ENCODE measurements at regions not wholly inside any gene's neighbourhood (a gene's known extent, or its start where the extent isn't known, plus 50 kb on each side); places are given as distances from the start of the nearest gene placed in this dataset.
A peak's percentile ranks its signal among the peaks of the same experiment; 100 is the strongest.
"Not testable (repeated sequence)": the region's sequence is repeated elsewhere in the genome, so short reads cannot be mapped to it uniquely, and the experiment has no call there.

GRCh38 chr14:106686533-106686932 is 1160.2 kb downstream of the TMEM121 start:
- TF ChIP-seq CTCF (IDR thresholded peaks at IDR 0.05) (no peak), POLR2A (IDR thresholded peaks at IDR 0.05) (no peak)
- Histone ChIP-seq H3K36me3 (replicated peaks in 1 of 2; ENCODE audit: insufficient read depth in 1 of 2, low read depth in 2 of 2) (no peaks in the 10 kb centered on the region), H3K9me3 (no peaks in the 10 kb centered on the region), H3K4me3 (no peak overlapping the region), H3K27ac (no peak overlapping the region), H3K27me3 (no peaks in the 10 kb centered on the region), H3K4me1 (no peaks in the 10 kb centered on the region)
- intact Hi-C loops (cut with DNase I): no loop called here
- 38 to 58% methylated on average over 5 of the region's 5 CpGs for WGBS, 2 donors
- DNase-seq (no peak), ATAC-seq (no peak)

GRCh38 chr14:106690333-106690891 is 1164.0 kb downstream of the TMEM121 start:
- DNase-seq: no peak
- no peaks in the 10 kb centered on the region for H3K27me3 ChIP-seq
- no peaks in the 10 kb centered on the region for H3K4me1 ChIP-seq
- WGBS, 2 donors: 7 to 26% methylated on average over 1 of the region's 1 CpG
- H3K36me3 ChIP-seq (replicated peaks in 1 of 2; ENCODE audit: insufficient read depth in 1 of 2, low read depth in 2 of 2): no peaks in the 10 kb centered on the region
- H3K27ac ChIP-seq: no peak overlapping the region
- H3K4me3 ChIP-seq: no peak overlapping the region
- intact Hi-C loops (cut with DNase I): no loop called here
- TF ChIP-seq POLR2A (IDR thresholded peaks at IDR 0.05) (no peak), CTCF (IDR thresholded peaks at IDR 0.05) (no peak)
- no peaks in the 10 kb centered on the region for H3K9me3 ChIP-seq
- ATAC-seq: no peak

GRCh38 chr14:106691601-106692291 is 1165.4 kb downstream of the TMEM121 start:
- peak; percentile 11 to 36 (median 16) for DNase-seq
- intact Hi-C loops (cut with DNase I): no loop called here
- no peaks in the 10 kb centered on the region for H3K4me1 ChIP-seq

GRCh38 chr14:106694638-106695393 is 1168.4 kb downstream of the TMEM121 start:
- TF ChIP-seq POLR2A (IDR thresholded peaks at IDR 0.05) (no peak), CTCF (IDR thresholded peaks at IDR 0.05) (peak in 1 of 7 experiments; percentile 13)
- Histone ChIP-seq H3K4me3 (no peak overlapping the region), H3K27ac (no peak overlapping the region), H3K36me3 (replicated peaks in 1 of 2; ENCODE audit: insufficient read depth in 1 of 2, low read depth in 2 of 2) (no peaks in the 10 kb centered on the region), H3K27me3 (no peaks in the 10 kb centered on the region), H3K9me3 (no peaks in the 10 kb centered on the region), H3K4me1 (no peaks in the 10 kb centered on the region)
- DNase-seq: peak in 2 of 4 donors; percentile 7 to 30
- intact Hi-C loops (cut with DNase I): no loop called here
- WGBS, 2 donors: 42 to 47% methylated on average over 8 to 9 of the region's 19 CpGs
- ATAC-seq: no peak

More at GRCh38 chr14:106691601-106692291, 1165.4 kb downstream of the TMEM121 start:
- WGBS, 2 donors: 56 to 71% methylated on average over 5 to 13 of the region's 13 CpGs
- Histone ChIP-seq H3K27me3 (no peaks in the 10 kb centered on the region), H3K9me3 (no peaks in the 10 kb centered on the region), H3K36me3 (replicated peaks in 1 of 2; ENCODE audit: insufficient read depth in 1 of 2, low read depth in 2 of 2) (no peaks in the 10 kb centered on the region), H3K4me3 (no peak overlapping the region), H3K27ac (no peak overlapping the region)
- TF ChIP-seq POLR2A (IDR thresholded peaks at IDR 0.05) (no peak), CTCF (IDR thresholded peaks at IDR 0.05) (peak in 5 of 7 experiments; percentile 10 to 28 (median 17))
- no peak for ATAC-seq

- H3K27me3 ChIP-seq; H3K9me3 ChIP-seq; DNase-seq; intact Hi-C loops (cut with DNase I); H3K4me3 ChIP-seq; H3K27ac ChIP-seq; H3K36me3 ChIP-seq (replicated peaks in 1 of 2; ENCODE audit: insufficient read depth in 1 of 2, low read depth in 2 of 2); ATAC-seq; H3K4me1 ChIP-seq: not testable (repeated sequence)
- WGBS, 2 donors: 34 to 57% methylated on average over 13 to 15 of the region's 16 CpGs
Observed at GRCh38 chr14:106698620-106699267, 1172.4 kb downstream of the TMEM121 start.

- H3K4me3 ChIP-seq; H3K36me3 ChIP-seq (replicated peaks in 1 of 2; ENCODE audit: insufficient read depth in 1 of 2, low read depth in 2 of 2); intact Hi-C loops (cut with DNase I); ATAC-seq; H3K27ac ChIP-seq; H3K27me3 ChIP-seq; H3K9me3 ChIP-seq; H3K4me1 ChIP-seq; DNase-seq: not testable (repeated sequence)
- 64 to 72% methylated on average over 1 to 4 of the region's 4 CpGs for WGBS, 2 donors
Observed at GRCh38 chr14:106703651-106704050, 1177.3 kb downstream of the TMEM121 start.

- DNase-seq; intact Hi-C loops (cut with DNase I); H3K4me1 ChIP-seq; H3K4me3 ChIP-seq; H3K27me3 ChIP-seq; H3K9me3 ChIP-seq; ATAC-seq; H3K36me3 ChIP-seq (replicated peaks in 1 of 2; ENCODE audit: insufficient read depth in 1 of 2, low read depth in 2 of 2); H3K27ac ChIP-seq: not testable (repeated sequence)
- WGBS, 2 donors: 27 to 100% methylated on average over 1 to 4 of the region's 4 CpGs
Observed at GRCh38 chr14:106706488-106706887, 1180.1 kb downstream of the TMEM121 start.

All from body of pancreas (tissue), 4 donors.